Body of pancreas (tissue), 4 donors: ENCODE measurements at regions not wholly inside any gene's neighbourhood (a gene's known extent, or its start where the extent isn't known, plus 50 kb on each side); places are given as distances from the start of the nearest gene placed in this dataset.

Experiments used
- CTCF ChIP-seq, 7 experiments: fragments of 450-650 bp in 4 of 7; fragments of 200-600 bp in 3 of 7; sonication (generic) in 3 of 7; IDR thresholded peaks; one replicate each; pipeline ENCODE4 v1.5.1; 2016 to 2019; ENCODE audit warnings: antibody characterized with exemption in 7 of 7
- POLR2A ChIP-seq, 3 donors: fragments of 450-650 bp; IDR thresholded peaks; one replicate each; pipeline ENCODE4 v1.6.1; 2016; ENCODE audit warnings: antibody characterized with exemption in 3 of 3, mild to moderate bottlenecking in 2 of 3

GRCh38 chr12:114504311-114504710 is 98.4 kb upstream of the TBX5 start:
- TF ChIP-seq POLR2A (IDR thresholded peaks at IDR 0.05) (no peak), CTCF (IDR thresholded peaks at IDR 0.05) (no peak)
